H1 (cell line): ENCODE measurements at regions not wholly inside any gene's neighbourhood (a gene's known extent, or its start where the extent isn't known, plus 50 kb on each side); places are given as distances from the start of the nearest gene placed in this dataset.

ENCODE experiments used
- BRCA1 ChIP-seq: IDR thresholded peaks from 2 replicates; pipeline ENCODE4 v1.6.1; 2012; ENCODE audit warnings: low read depth, low read length, improper control_type of control experiment
- CHD7 ChIP-seq: fragments of 300-600 bp; sonication (generic); IDR thresholded peaks from 2 replicates; pipeline ENCODE4 v1.7.1; 2012; ENCODE audit warnings: low read length, moderate library complexity, mild to moderate bottlenecking, inconsistent platforms; ENCODE audit not compliant: insufficient replicate concordance
- HDAC2 ChIP-seq, 2 experiments: fragments of 300-600 bp in 1 of 2; sonication (generic) in 1 of 2; IDR thresholded peaks; 2 replicates each; pipeline ENCODE4 v1.6.1; 2011 to 2012; ENCODE audit warnings: low read depth in 2 of 2, low read length in 2 of 2, mild to moderate bottlenecking in 2 of 2, moderate library complexity in 2 of 2, borderline replicate concordance in 1 of 2, inconsistent platforms in 1 of 2
- HDAC6 ChIP-seq: IDR thresholded peaks from one replicate; pipeline ENCODE4 v1.7.1; 2012; ENCODE audit warnings: low read depth, mild to moderate bottlenecking, inconsistent platforms, low read length, moderate library complexity
- MAX ChIP-seq: IDR thresholded peaks from 2 replicates; pipeline ENCODE4 v1.6.1; 2012; ENCODE audit warnings: inconsistent platforms
- POU5F1 ChIP-seq: IDR thresholded peaks from 2 replicates; pipeline ENCODE4 v1.6.1; 2011; ENCODE audit warnings: low read depth, mild to moderate bottlenecking, low read length, moderate library complexity
- RXRA ChIP-seq: IDR thresholded peaks from 2 replicates; pipeline ENCODE4 v1.6.1; 2011; ENCODE audit warnings: low read depth, mild to moderate bottlenecking, low read length, moderate library complexity; ENCODE audit not compliant: insufficient read depth
- SP2 ChIP-seq: IDR thresholded peaks from 2 replicates; pipeline ENCODE4 v1.6.1; 2012; ENCODE audit warnings: mild to moderate bottlenecking, low read length, inconsistent platforms
- SRF ChIP-seq: IDR thresholded peaks from 2 replicates; pipeline ENCODE4 v1.6.1; 2011; ENCODE audit warnings: mild to moderate bottlenecking, low read depth, low read length, moderate library complexity
- TBP ChIP-seq: IDR thresholded peaks from 2 replicates; pipeline ENCODE4 v1.6.1; 2011; ENCODE audit warnings: low read depth, low read length, improper control_type of control experiment
- TCF12 ChIP-seq: IDR thresholded peaks from 2 replicates; pipeline ENCODE4 v1.6.1; 2011; ENCODE audit warnings: low read depth, mild to moderate bottlenecking, low read length
- TF ChIP-seq, protein P1 (sequence below): IDR thresholded peaks from 2 replicates; pipeline ENCODE4 v1.6.1; 2012; ENCODE audit warnings: inconsistent platforms

DNA sequence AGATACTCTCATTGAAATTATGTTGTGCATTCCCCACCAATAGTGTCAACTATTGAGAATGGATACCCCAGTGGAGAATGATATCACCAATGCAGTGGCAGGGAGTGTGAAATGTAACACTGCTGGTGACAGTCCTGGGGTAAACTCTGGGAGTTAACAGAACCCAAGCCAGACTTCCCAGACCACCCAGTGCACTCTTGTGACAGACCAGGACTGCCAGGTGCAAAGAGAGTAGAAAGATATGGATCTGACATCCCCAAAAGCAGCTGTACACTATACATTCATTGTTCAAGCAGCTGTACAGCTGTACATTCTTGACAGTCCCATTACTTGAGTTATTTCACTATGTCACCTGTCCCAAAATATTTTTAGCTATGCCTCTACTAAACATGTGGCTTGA lies 886.6 kb downstream of the DIAPH3 start (continued):
- TF ChIP-seq CHD7 = no peak
- no peak for TF ChIP-seq SP2
- no peak for TF ChIP-seq HDAC6
- TF ChIP-seq MAX = no peak
- TF ChIP-seq RXRA = no peak
- no peak for TF ChIP-seq TCF12
- TF ChIP-seq SRF = no peak
- TF ChIP-seq BRCA1 = no peak
- TF ChIP-seq TBP = no peak
- TF ChIP-seq, protein P1, sequence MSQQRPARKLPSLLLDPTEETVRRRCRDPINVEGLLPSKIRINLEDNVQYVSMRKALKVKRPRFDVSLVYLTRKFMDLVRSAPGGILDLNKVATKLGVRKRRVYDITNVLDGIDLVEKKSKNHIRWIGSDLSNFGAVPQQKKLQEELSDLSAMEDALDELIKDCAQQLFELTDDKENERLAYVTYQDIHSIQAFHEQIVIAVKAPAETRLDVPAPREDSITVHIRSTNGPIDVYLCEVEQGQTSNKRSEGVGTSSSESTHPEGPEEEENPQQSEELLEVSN = no peak
- no peak for TF ChIP-seq HDAC2 (IDR thresholded peaks at IDR 0.05; ENCODE audit: borderline replicate concordance in 1 of 2, low read depth in 2 of 2, low read length in 2 of 2)
- no peak for TF ChIP-seq POU5F1
